Activated CD4-positive, alpha-beta memory T cell treated with anti-CD3 and anti-CD28 coated beads, Interleukin-2, amount 10 ng/mL, durations not matched to agents 7 days and 5 days (primary cell): ENCODE measurements at regions not wholly inside any gene's neighbourhood (a gene's known extent, or its start where the extent isn't known, plus 50 kb on each side); places are given as distances from the start of the nearest gene placed in this dataset.
"Not testable (repeated sequence)": the region's sequence is repeated elsewhere in the genome, so short reads cannot be mapped to it uniquely, and the experiment has no call there.

Source experiments
- CTCF ChIA-PET: fragments of 350-600 bp; sonication (Branson Sonifier 250); formaldehyde crosslinking; loops from one replicate; lab custom pipeline; 2021; ENCODE audit warnings: antibody characterized with exemption, inconsistent platforms; lab: Charles Lee
- POLR2A ChIA-PET: fragments of 350-600 bp; sonication (Branson Sonifier 250); formaldehyde crosslinking; loops from one replicate; lab custom pipeline; 2021; ENCODE audit warnings: antibody characterized with exemption; lab: Charles Lee
- DNase-seq: peaks from one replicate; pipeline ENCODE4 v3.0.0-alpha.2; 2020
- H3K27ac Mint-ChIP-seq: one replicate; pipeline ENCODE4 v1.8.0; 2021; ENCODE audit warnings: mild to moderate bottlenecking, mixed read lengths
- H3K27me3 Mint-ChIP-seq: one replicate; pipeline ENCODE4 v1.8.0; 2021; ENCODE audit warnings: mixed read lengths
- H3K36me3 Mint-ChIP-seq: one replicate; pipeline ENCODE4 v1.8.0; 2021; ENCODE audit warnings: low read depth, mixed read lengths
- H3K4me1 Mint-ChIP-seq: one replicate; pipeline ENCODE4 v1.8.0; 2021; ENCODE audit warnings: mixed read lengths
- H3K4me3 Mint-ChIP-seq: one replicate; pipeline ENCODE4 v1.8.0; 2021; ENCODE audit warnings: mild to moderate bottlenecking, mixed read lengths
- H3K9me3 Mint-ChIP-seq: one replicate; pipeline ENCODE4 v1.8.0; 2021; ENCODE audit warnings: mixed read lengths

- Mint-ChIP-seq H3K9me3 (peaks cover 8% of the 10 kb centered on the region), H3K27ac (no peak overlapping the region), H3K27me3 (no peaks in the 10 kb centered on the region), H3K36me3 (no peaks in the 10 kb centered on the region), H3K4me1 (no peaks in the 10 kb centered on the region), H3K4me3 (no peak overlapping the region)
- ChIA-PET POLR2A (no interaction called here), CTCF (no interaction called here)
- no peak for DNase-seq
These were observed 1087.4 kb upstream of the FLRT2 start for GRCh38 chr14:84442521-84442920.

GRCh38 chr14:84445486-84445885 lies 1084.5 kb upstream of the FLRT2 start:
- CTCF ChIA-PET = no interaction called here
- POLR2A ChIA-PET = no interaction called here
- no peak for DNase-seq
- Mint-ChIP-seq H3K4me3 (no peak overlapping the region), H3K36me3 (no peaks in the 10 kb centered on the region), H3K27me3 (no peaks in the 10 kb centered on the region), H3K27ac (no peak overlapping the region), H3K9me3 (peaks cover 6% of the 10 kb centered on the region), H3K4me1 (no peaks in the 10 kb centered on the region)

GRCh38 chr14:84446250-84446649 lies 1083.7 kb upstream of the FLRT2 start:
- Mint-ChIP-seq H3K36me3 (no peaks in the 10 kb centered on the region), H3K4me1 (no peaks in the 10 kb centered on the region), H3K9me3 (peaks cover 6% of the 10 kb centered on the region), H3K27me3 (no peaks in the 10 kb centered on the region), H3K4me3 (no peak overlapping the region), H3K27ac (no peak overlapping the region)
- ChIA-PET CTCF (no interaction called here), POLR2A (no interaction called here)
- no peak for DNase-seq

- CTCF ChIA-PET = no interaction called here
- Mint-ChIP-seq H3K36me3 (no peaks in the 10 kb centered on the region), H3K27ac (no peak overlapping the region), H3K27me3 (no peaks in the 10 kb centered on the region), H3K4me3 (no peak overlapping the region), H3K4me1 (no peaks in the 10 kb centered on the region), H3K9me3 (peaks cover 9% of the 10 kb centered on the region)
- DNase-seq = no peak
- POLR2A ChIA-PET = no interaction called here
These were observed 1076.5 kb upstream of the FLRT2 start for GRCh38 chr14:84453307-84453950.

GRCh38 chr14:84454114-84454513 lies 1075.8 kb upstream of the FLRT2 start:
- H3K36me3 Mint-ChIP-seq = no peaks in the 10 kb centered on the region
- peaks cover 9% of the 10 kb centered on the region for H3K9me3 Mint-ChIP-seq
- DNase-seq = no peak
- H3K4me3 Mint-ChIP-seq = no peak overlapping the region
- no peaks in the 10 kb centered on the region for H3K27me3 Mint-ChIP-seq
- H3K27ac Mint-ChIP-seq = no peak overlapping the region
- no peaks in the 10 kb centered on the region for H3K4me1 Mint-ChIP-seq
- POLR2A ChIA-PET = no interaction called here
- CTCF ChIA-PET = no interaction called here

GRCh38 chr14:84456946-84457345 lies 1073.0 kb upstream of the FLRT2 start:
- CTCF ChIA-PET = no interaction called here
- no peak overlapping the region for H3K4me3 Mint-ChIP-seq
- H3K36me3 Mint-ChIP-seq = no peaks in the 10 kb centered on the region
- H3K9me3 Mint-ChIP-seq = peaks cover 6% of the 10 kb centered on the region
- no peaks in the 10 kb centered on the region for H3K4me1 Mint-ChIP-seq
- no peak for DNase-seq
- H3K27me3 Mint-ChIP-seq = no peaks in the 10 kb centered on the region
- POLR2A ChIA-PET = no interaction called here
- no peak overlapping the region for H3K27ac Mint-ChIP-seq

- H3K27me3 Mint-ChIP-seq = no peaks in the 10 kb centered on the region
- no peaks in the 10 kb centered on the region for H3K36me3 Mint-ChIP-seq
- ChIA-PET POLR2A (no interaction called here), CTCF (no interaction called here)
- no peak for DNase-seq
- no peak overlapping the region for H3K27ac Mint-ChIP-seq
- H3K4me1 Mint-ChIP-seq = no peaks in the 10 kb centered on the region
- peaks cover 5% of the 10 kb centered on the region for H3K9me3 Mint-ChIP-seq
- no peak overlapping the region for H3K4me3 Mint-ChIP-seq
These were observed 1071.1 kb upstream of the FLRT2 start for GRCh38 chr14:84458881-84459280.

- ChIA-PET POLR2A (no interaction called here), CTCF (no interaction called here)
- Mint-ChIP-seq H3K4me1 (no peaks in the 10 kb centered on the region), H3K9me3 (peaks cover 10% of the 10 kb centered on the region), H3K4me3 (no peak overlapping the region), H3K27ac (no peak overlapping the region), H3K27me3 (no peaks in the 10 kb centered on the region), H3K36me3 (no peaks in the 10 kb centered on the region)
- no peak for DNase-seq
These were observed 1064.1 kb upstream of the FLRT2 start for GRCh38 chr14:84465880-84466279.

GRCh38 chr14:84468153-84468552 lies 1061.8 kb upstream of the FLRT2 start:
- no peak for DNase-seq
- ChIA-PET CTCF (no interaction called here), POLR2A (no interaction called here)
- Mint-ChIP-seq H3K27me3 (no peaks in the 10 kb centered on the region), H3K27ac (no peak overlapping the region), H3K4me1 (no peaks in the 10 kb centered on the region), H3K36me3 (no peaks in the 10 kb centered on the region), H3K9me3 (peaks cover 13% of the 10 kb centered on the region), H3K4me3 (no peak overlapping the region)

- no peak for DNase-seq
- ChIA-PET CTCF (no interaction called here), POLR2A (no interaction called here)
- Mint-ChIP-seq H3K9me3 (peaks cover 5% of the 10 kb centered on the region), H3K4me3 (no peak overlapping the region), H3K27ac (no peak overlapping the region), H3K27me3 (no peaks in the 10 kb centered on the region), H3K36me3 (no peaks in the 10 kb centered on the region), H3K4me1 (no peaks in the 10 kb centered on the region)
These were observed 1051.9 kb upstream of the FLRT2 start for GRCh38 chr14:84477996-84478395.

GRCh38 chr14:84482256-84483071 lies 1047.5 kb upstream of the FLRT2 start:
- ChIA-PET POLR2A (no interaction called here), CTCF (no interaction called here)
- no peaks in the 10 kb centered on the region for H3K27me3 Mint-ChIP-seq
- no peaks in the 10 kb centered on the region for H3K4me1 Mint-ChIP-seq
- H3K9me3 Mint-ChIP-seq = peaks cover 9% of the 10 kb centered on the region
- H3K27ac Mint-ChIP-seq = no peak overlapping the region
- no peak for DNase-seq
- no peak overlapping the region for H3K4me3 Mint-ChIP-seq
- H3K36me3 Mint-ChIP-seq = no peaks in the 10 kb centered on the region

GRCh38 chr14:84483072-84483420 lies 1046.9 kb upstream of the FLRT2 start:
- Mint-ChIP-seq H3K27me3 (no peaks in the 10 kb centered on the region), H3K9me3 (peaks cover 10% of the 10 kb centered on the region), H3K36me3 (no peaks in the 10 kb centered on the region), H3K4me1 (no peaks in the 10 kb centered on the region), H3K27ac (no peak overlapping the region), H3K4me3 (no peak overlapping the region)
- ChIA-PET POLR2A (no interaction called here), CTCF (no interaction called here)
- DNase-seq = no peak

GRCh38 chr14:84484243-84484642 lies 1045.7 kb upstream of the FLRT2 start:
- DNase-seq, CTCF ChIA-PET, H3K27me3 Mint-ChIP-seq, H3K27ac Mint-ChIP-seq, H3K36me3 Mint-ChIP-seq, POLR2A ChIA-PET, H3K4me3 Mint-ChIP-seq, H3K4me1 Mint-ChIP-seq: not testable (repeated sequence)
- peaks cover 13% of the 10 kb centered on the region for H3K9me3 Mint-ChIP-seq

- Mint-ChIP-seq H3K4me1 (no peaks in the 10 kb centered on the region), H3K4me3 (no peak overlapping the region), H3K9me3 (peaks cover 12% of the 10 kb centered on the region), H3K27ac (no peak overlapping the region), H3K27me3 (no peaks in the 10 kb centered on the region), H3K36me3 (no peaks in the 10 kb centered on the region)
- CTCF ChIA-PET = no interaction called here
- no peak for DNase-seq
- POLR2A ChIA-PET = no interaction called here
These were observed 1044.9 kb upstream of the FLRT2 start for GRCh38 chr14:84485036-84485435.
